Fibroblast of pulmonary artery (primary cell): ENCODE measurements at regions not wholly inside any gene's neighbourhood (a gene's known extent, or its start where the extent isn't known, plus 50 kb on each side); places are given as distances from the start of the nearest gene placed in this dataset.
"Not testable (repeated sequence)": the region's sequence is repeated elsewhere in the genome, so short reads cannot be mapped to it uniquely, and the experiment has no call there.

ENCODE experiments used
- DNase-seq: peaks from one replicate; pipeline ENCODE4 v3.0.0-alpha.2; 2010; ENCODE audit warnings: low read depth
- H3K4me3 ChIP-seq: replicated peaks from 2 replicates; pipeline ENCODE4 v1.5.1; 2011; ENCODE audit warnings: low read depth, mild to moderate bottlenecking, control low read depth, low read length, moderate library complexity
- TF ChIP-seq, protein P1 (sequence below): IDR thresholded peaks from 2 replicates; pipeline ENCODE4 v1.5.1; 2011; ENCODE audit warnings: mild to moderate bottlenecking, control low read depth, low read length, inconsistent platforms; ENCODE audit errors: missing control alignments

DNA sequence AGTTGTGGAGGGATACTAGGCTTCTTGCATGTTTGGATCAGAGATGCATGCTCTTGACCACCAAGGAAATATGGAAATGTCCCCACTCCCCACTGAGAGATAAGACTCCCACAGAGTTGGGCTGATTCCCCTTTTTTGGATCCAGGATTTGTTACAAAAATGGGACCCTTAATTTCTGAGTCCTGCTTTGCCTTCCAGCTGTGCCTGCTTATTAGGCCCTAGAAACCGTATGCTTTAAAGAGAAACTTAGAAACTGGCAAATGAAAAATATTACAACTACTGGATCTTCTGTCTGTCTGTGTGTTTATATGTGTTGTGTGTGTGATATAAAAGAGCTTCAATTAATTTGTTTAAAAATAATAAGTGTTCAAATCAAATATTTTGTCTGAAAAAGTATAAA lies 817.6 kb upstream of the CITED2 start:
- no peak for DNase-seq
- TF ChIP-seq, protein P1, sequence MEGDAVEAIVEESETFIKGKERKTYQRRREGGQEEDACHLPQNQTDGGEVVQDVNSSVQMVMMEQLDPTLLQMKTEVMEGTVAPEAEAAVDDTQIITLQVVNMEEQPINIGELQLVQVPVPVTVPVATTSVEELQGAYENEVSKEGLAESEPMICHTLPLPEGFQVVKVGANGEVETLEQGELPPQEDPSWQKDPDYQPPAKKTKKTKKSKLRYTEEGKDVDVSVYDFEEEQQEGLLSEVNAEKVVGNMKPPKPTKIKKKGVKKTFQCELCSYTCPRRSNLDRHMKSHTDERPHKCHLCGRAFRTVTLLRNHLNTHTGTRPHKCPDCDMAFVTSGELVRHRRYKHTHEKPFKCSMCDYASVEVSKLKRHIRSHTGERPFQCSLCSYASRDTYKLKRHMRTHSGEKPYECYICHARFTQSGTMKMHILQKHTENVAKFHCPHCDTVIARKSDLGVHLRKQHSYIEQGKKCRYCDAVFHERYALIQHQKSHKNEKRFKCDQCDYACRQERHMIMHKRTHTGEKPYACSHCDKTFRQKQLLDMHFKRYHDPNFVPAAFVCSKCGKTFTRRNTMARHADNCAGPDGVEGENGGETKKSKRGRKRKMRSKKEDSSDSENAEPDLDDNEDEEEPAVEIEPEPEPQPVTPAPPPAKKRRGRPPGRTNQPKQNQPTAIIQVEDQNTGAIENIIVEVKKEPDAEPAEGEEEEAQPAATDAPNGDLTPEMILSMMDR = no peak
- no peak overlapping the region for H3K4me3 ChIP-seq

DNA sequence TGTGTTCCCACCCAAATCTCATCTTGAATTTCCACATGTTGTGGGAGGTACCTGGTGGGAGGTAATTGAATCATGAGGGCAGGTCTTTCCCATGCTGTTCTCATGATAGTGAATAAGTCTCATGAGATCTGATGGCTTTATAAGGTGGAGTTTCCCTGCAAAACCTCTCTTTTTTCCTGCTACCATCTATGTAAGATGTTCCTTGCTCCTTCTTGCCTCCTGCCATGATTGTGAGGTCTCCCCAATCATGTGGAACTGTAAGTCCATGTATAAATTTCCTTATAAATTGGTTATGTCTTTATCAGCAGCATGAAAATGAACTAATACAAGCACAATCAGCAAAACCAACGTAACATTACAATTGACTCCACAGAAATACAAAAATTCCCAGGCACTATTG lies 814.8 kb upstream of the CITED2 start:
- not testable (repeated sequence) for DNase-seq, H3K4me3 ChIP-seq

GRCh38 chr6:140185991-140186390 lies 811.5 kb upstream of the CITED2 start:
- no peak for DNase-seq
- TF ChIP-seq, protein P1 = no peak
- H3K4me3 ChIP-seq = no peak overlapping the region

DNA sequence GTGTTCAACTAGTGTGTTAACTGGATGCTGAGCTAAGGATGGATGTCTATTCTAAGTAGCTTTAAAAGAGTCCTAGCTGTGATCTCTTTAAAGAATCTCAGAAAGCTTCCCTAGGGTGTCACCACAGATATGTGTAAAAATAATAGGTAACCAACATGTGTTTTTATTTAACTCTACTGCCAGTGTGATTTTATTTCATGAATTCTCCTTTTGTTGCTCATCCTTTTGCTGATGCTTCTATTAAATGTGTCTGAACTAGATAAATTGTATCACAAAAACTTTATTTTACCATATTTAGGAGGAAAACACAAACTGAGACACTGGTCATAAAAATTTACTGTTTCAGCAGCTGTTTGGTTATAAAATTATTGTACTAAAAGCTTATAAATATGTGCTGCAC lies 809.4 kb upstream of the CITED2 start:
- no peak overlapping the region for H3K4me3 ChIP-seq
- DNase-seq = no peak
- TF ChIP-seq, protein P1 = no peak

- no peak for DNase-seq
- H3K4me3 ChIP-seq = no peak overlapping the region
- TF ChIP-seq, protein P1 = no peak
These were observed 808.4 kb upstream of the CITED2 start for GRCh38 chr6:140182821-140183220.

DNA sequence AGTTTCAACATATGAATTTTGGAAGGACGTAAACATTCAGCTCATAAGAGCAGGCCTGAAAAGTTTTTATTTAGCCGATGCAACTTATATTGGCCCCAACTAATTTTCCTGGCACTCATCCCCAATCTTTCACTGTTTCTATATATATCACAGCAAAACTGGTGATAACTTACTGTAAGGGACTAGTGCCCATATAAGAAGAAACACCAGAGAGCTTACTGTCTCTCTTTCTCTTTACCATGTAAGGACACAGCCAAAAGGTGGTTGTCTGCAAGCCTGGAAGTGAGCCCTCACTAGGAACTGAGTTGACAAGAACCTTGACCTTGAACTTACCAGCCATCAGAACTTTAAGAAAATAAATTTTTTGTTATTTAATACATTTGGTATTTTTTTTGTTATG lies 807.4 kb upstream of the CITED2 start:
- TF ChIP-seq, protein P1 = no peak
- no peak overlapping the region for H3K4me3 ChIP-seq
- no peak for DNase-seq

GRCh38 chr6:140180306-140180705 lies 805.9 kb upstream of the CITED2 start:
- no peak overlapping the region for H3K4me3 ChIP-seq
- TF ChIP-seq, protein P1 = no peak
- no peak for DNase-seq

DNA sequence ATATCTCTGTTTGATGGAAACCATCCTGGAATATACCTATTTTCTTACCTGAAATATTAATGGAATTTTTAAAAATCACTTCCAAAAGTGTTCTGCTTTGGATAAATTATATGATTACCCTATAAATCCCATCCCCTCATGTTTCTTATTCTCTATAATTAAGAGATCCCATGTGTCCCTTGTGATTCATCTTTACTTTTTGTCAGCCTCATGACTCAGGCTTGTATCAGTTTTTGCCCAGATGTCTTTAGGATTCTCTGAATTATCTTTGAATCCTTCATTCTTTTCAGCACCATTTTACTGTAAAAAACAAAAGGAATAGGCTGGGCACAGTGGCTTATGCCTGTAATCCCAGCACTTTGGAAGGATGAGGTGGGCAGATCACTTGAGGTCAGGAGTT lies 804.5 kb upstream of the CITED2 start:
- TF ChIP-seq, protein P1 = no peak
- DNase-seq = peak; percentile 41
- H3K4me3 ChIP-seq = no peak overlapping the region
